ENCODE measurements at regions not wholly inside any gene's neighbourhood (a gene's known extent, or its start where the extent isn't known, plus 50 kb on each side); places are given as distances from the start of the nearest gene placed in this dataset.

GRCh38 chr4:107219681-107220080 is 183.6 kb upstream of the DKK2 start:
- TF ChIP-seq CTCF (IDR thresholded peaks at IDR 0.05; ENCODE audit: insufficient read depth, low read length, poor library complexity, severe bottlenecking) = no peak
- Histone ChIP-seq H3K36me3 (ENCODE audit: control insufficient read depth, insufficient read depth, low read length) (no peaks in the 10 kb centered on the region), H3K4me3 (ENCODE audit: low read depth, low read length) (no peak overlapping the region), H3K27me3 (ENCODE audit: control insufficient read depth, insufficient read depth, low read length) (no peaks in the 10 kb centered on the region)
- no peak for DNase-seq (ENCODE audit: low read depth)

GRCh38 chr4:107216379-107216778 is 180.3 kb upstream of the DKK2 start:
- no peak overlapping the region for H3K4me3 ChIP-seq (ENCODE audit: low read depth, low read length)
- DNase-seq (ENCODE audit: low read depth) = no peak
- no peak for TF ChIP-seq CTCF (IDR thresholded peaks at IDR 0.05; ENCODE audit: insufficient read depth, low read length, poor library complexity, severe bottlenecking)
- no peaks in the 10 kb centered on the region for H3K27me3 ChIP-seq (ENCODE audit: control insufficient read depth, insufficient read depth, low read length)
- no peaks in the 10 kb centered on the region for H3K36me3 ChIP-seq (ENCODE audit: control insufficient read depth, insufficient read depth, low read length)

GRCh38 chr4:107215222-107215621 is 179.1 kb upstream of the DKK2 start:
- Histone ChIP-seq H3K27me3 (ENCODE audit: control insufficient read depth, insufficient read depth, low read length) (no peaks in the 10 kb centered on the region), H3K4me3 (ENCODE audit: low read depth, low read length) (no peak overlapping the region), H3K36me3 (ENCODE audit: control insufficient read depth, insufficient read depth, low read length) (no peaks in the 10 kb centered on the region)
- DNase-seq (ENCODE audit: low read depth) = no peak
- TF ChIP-seq CTCF (IDR thresholded peaks at IDR 0.05; ENCODE audit: insufficient read depth, low read length, poor library complexity, severe bottlenecking) = no peak

GRCh38 chr4:107213880-107214279 is 177.8 kb upstream of the DKK2 start:
- Histone ChIP-seq H3K4me3 (ENCODE audit: low read depth, low read length) (no peak overlapping the region), H3K27me3 (ENCODE audit: control insufficient read depth, insufficient read depth, low read length) (no peaks in the 10 kb centered on the region), H3K36me3 (ENCODE audit: control insufficient read depth, insufficient read depth, low read length) (no peaks in the 10 kb centered on the region)
- DNase-seq (ENCODE audit: low read depth) = no peak
- TF ChIP-seq CTCF (IDR thresholded peaks at IDR 0.05; ENCODE audit: insufficient read depth, low read length, poor library complexity, severe bottlenecking) = no peak

- H3K4me3 ChIP-seq (ENCODE audit: low read depth, low read length) = no peak overlapping the region
- no peaks in the 10 kb centered on the region for H3K36me3 ChIP-seq (ENCODE audit: control insufficient read depth, insufficient read depth, low read length)
- TF ChIP-seq CTCF (IDR thresholded peaks at IDR 0.05; ENCODE audit: insufficient read depth, low read length, poor library complexity, severe bottlenecking) = no peak
- H3K27me3 ChIP-seq (ENCODE audit: control insufficient read depth, insufficient read depth, low read length) = no peaks in the 10 kb centered on the region
- no peak for DNase-seq (ENCODE audit: low read depth)
Observed at GRCh38 chr4:107213410-107213809, 177.3 kb upstream of the DKK2 start.

- no peaks in the 10 kb centered on the region for H3K27me3 ChIP-seq (ENCODE audit: control insufficient read depth, insufficient read depth, low read length)
- no peaks in the 10 kb centered on the region for H3K36me3 ChIP-seq (ENCODE audit: control insufficient read depth, insufficient read depth, low read length)
- no peak for DNase-seq (ENCODE audit: low read depth)
- H3K4me3 ChIP-seq (ENCODE audit: low read depth, low read length) = no peak overlapping the region
- TF ChIP-seq CTCF (IDR thresholded peaks at IDR 0.05; ENCODE audit: insufficient read depth, low read length, poor library complexity, severe bottlenecking) = no peak
Observed at GRCh38 chr4:107212565-107212964, 176.5 kb upstream of the DKK2 start.
